H9 (cell line): ENCODE measurements at regions not wholly inside any gene's neighbourhood (a gene's known extent, or its start where the extent isn't known, plus 50 kb on each side); places are given as distances from the start of the nearest gene placed in this dataset.

Experiments used
- DNase-seq: peaks from one replicate; pipeline ENCODE4 v3.0.0-alpha.2; 2017
- H2AFZ ChIP-seq: one replicate; pipeline ENCODE4 v1.6.1; 2013; ENCODE audit warnings: mild to moderate bottlenecking, low read length, control low read depth, moderate library complexity
- H2AK5ac ChIP-seq: 2 replicates; pipeline ENCODE4 v1.6.1; 2013; ENCODE audit warnings: low read length, control low read depth, mixed read lengths; ENCODE audit not compliant: insufficient read length
- H2BK120ac ChIP-seq: one replicate; pipeline ENCODE4 v1.6.1; 2013; ENCODE audit warnings: low read depth, mild to moderate bottlenecking, low read length, control low read depth, inconsistent platforms; ENCODE audit not compliant: poor library complexity, severe bottlenecking
- H2BK12ac ChIP-seq: 2 replicates; pipeline ENCODE4 v1.6.1; 2013; ENCODE audit warnings: low read length, control low read depth, mixed read lengths, low read depth; ENCODE audit not compliant: insufficient read length
- H2BK15ac ChIP-seq: 2 replicates; pipeline ENCODE4 v1.6.1; 2013; ENCODE audit warnings: low read depth, low read length, control low read depth
- H2BK20ac ChIP-seq: one replicate; pipeline ENCODE4 v1.6.1; 2013; ENCODE audit warnings: low read depth, mild to moderate bottlenecking, low read length, control low read depth, inconsistent platforms; ENCODE audit not compliant: poor library complexity, severe bottlenecking
- H2BK5ac ChIP-seq: 2 replicates; pipeline ENCODE4 v1.6.1; 2013; ENCODE audit warnings: low read length, control low read depth, mixed read lengths; ENCODE audit not compliant: insufficient read length
- H3K14ac ChIP-seq: 2 replicates; pipeline ENCODE4 v1.6.1; 2013; ENCODE audit warnings: low read length, control low read depth; ENCODE audit not compliant: insufficient read depth
- H3K18ac ChIP-seq: 2 replicates; pipeline ENCODE4 v1.6.1; 2013; ENCODE audit warnings: low read depth, mild to moderate bottlenecking, mixed read lengths, low read length, control low read depth; ENCODE audit not compliant: insufficient read length
- H3K23ac ChIP-seq: 2 replicates; pipeline ENCODE4 v1.6.1; 2013; ENCODE audit warnings: low read length, control low read depth, mixed read lengths, low read depth; ENCODE audit not compliant: insufficient read length
- H3K23me2 ChIP-seq: 2 replicates; pipeline ENCODE4 v1.6.1; 2013; ENCODE audit warnings: low read depth, mild to moderate bottlenecking, mixed read lengths, low read length, control low read depth; ENCODE audit not compliant: insufficient read length, poor library complexity, severe bottlenecking
- H3K27ac ChIP-seq: 2 replicates; pipeline ENCODE4 v1.5.1; 2013; ENCODE audit warnings: low read length, control low read depth, mixed read lengths, low read depth; ENCODE audit not compliant: insufficient read length
- H3K27me3 ChIP-seq: 2 replicates; pipeline ENCODE4 v1.6.1; 2013; ENCODE audit warnings: low read length, control low read depth, inconsistent platforms; ENCODE audit not compliant: insufficient read depth
- H3K4ac ChIP-seq: 2 replicates; pipeline ENCODE4 v1.6.1; 2013; ENCODE audit warnings: low read depth, mild to moderate bottlenecking, control low read depth, inconsistent platforms, low read length, moderate library complexity
- H3K4me1 ChIP-seq: 2 replicates; pipeline ENCODE4 v1.6.1; 2013; ENCODE audit warnings: low read length, control low read depth, inconsistent platforms; ENCODE audit not compliant: insufficient read depth
- H3K4me2 ChIP-seq: 2 replicates; pipeline ENCODE4 v1.6.1; 2013; ENCODE audit warnings: low read length, control low read depth, mixed read lengths; ENCODE audit not compliant: insufficient read length, insufficient read depth
- H3K56ac ChIP-seq: 2 replicates; pipeline ENCODE4 v1.6.1; 2013; ENCODE audit warnings: low read depth, mild to moderate bottlenecking, mixed read lengths, low read length, control low read depth; ENCODE audit not compliant: insufficient read length
- H3K79me1 ChIP-seq: 2 replicates; pipeline ENCODE4 v1.6.1; 2013; ENCODE audit warnings: low read depth, mild to moderate bottlenecking, moderate library complexity, low read length, control low read depth, inconsistent platforms; ENCODE audit not compliant: insufficient read depth, poor library complexity, severe bottlenecking
- H3K79me2 ChIP-seq: 2 replicates; pipeline ENCODE4 v1.6.1; 2013; ENCODE audit warnings: low read length, control low read depth, inconsistent platforms; ENCODE audit not compliant: insufficient read depth
- H3K9ac ChIP-seq: 2 replicates; pipeline ENCODE4 v1.6.1; 2013; ENCODE audit warnings: low read length, control low read depth, mixed read lengths; ENCODE audit not compliant: insufficient read length; ENCODE audit errors: extremely low read depth
- H3K9me3 ChIP-seq: one replicate; pipeline ENCODE4 v1.6.1; 2013; ENCODE audit warnings: low read depth, low read length, inconsistent platforms; ENCODE audit not compliant: control insufficient read depth
- H3T11ph ChIP-seq: one replicate; pipeline ENCODE4 v1.6.1; 2013; ENCODE audit warnings: mild to moderate bottlenecking, low read length, control low read depth, inconsistent platforms
- H4K20me1 ChIP-seq: one replicate; pipeline ENCODE4 v1.6.1; 2013; ENCODE audit not compliant: control insufficient read depth, insufficient read length, insufficient read depth
- H4K5ac ChIP-seq: 2 replicates; pipeline ENCODE4 v1.6.1; 2013; ENCODE audit warnings: low read depth, mild to moderate bottlenecking, mixed read lengths, low read length, control low read depth; ENCODE audit not compliant: insufficient read length
- H4K8ac ChIP-seq: replicated peaks from 2 replicates; pipeline ENCODE4 v1.6.1; 2013; ENCODE audit warnings: low read length, control low read depth, mixed read lengths, low read depth; ENCODE audit not compliant: insufficient read length
- H4K91ac ChIP-seq: 2 replicates; pipeline ENCODE4 v1.6.1; 2013; ENCODE audit warnings: low read depth, mild to moderate bottlenecking, moderate library complexity, mixed read lengths, low read length, control low read depth; ENCODE audit not compliant: insufficient read length
- H3K27ac Mint-ChIP-seq, 3 experiments: 2 replicates in 2 of 3; 3 replicates in 1 of 3; pipeline ENCODE4 v1.8.0; 2020 to 2021; ENCODE audit warnings: mixed read lengths in 3 of 3, mild to moderate bottlenecking in 1 of 3, moderate library complexity in 1 of 3
- H3K27me3 Mint-ChIP-seq: 2 replicates; pipeline ENCODE4 v1.8.0; 2021; ENCODE audit warnings: low read depth, mild to moderate bottlenecking, moderate library complexity, mixed read lengths
- H3K36me3 Mint-ChIP-seq, 3 experiments: 2 replicates in 2 of 3; 3 replicates in 1 of 3; pipeline ENCODE4 v1.8.0; 2020 to 2021; ENCODE audit warnings: low read depth in 3 of 3, mixed read lengths in 3 of 3; ENCODE audit not compliant: insufficient read depth in 1 of 3
- H3K4me1 Mint-ChIP-seq, 2 experiments: 2 replicates each; pipeline ENCODE4 v1.8.0; 2020; ENCODE audit warnings: mixed read lengths in 2 of 2
- H3K4me3 Mint-ChIP-seq, 2 experiments: 2 replicates in 1 of 2; 3 replicates in 1 of 2; pipeline ENCODE4 v1.8.0; 2020 to 2021; ENCODE audit warnings: mild to moderate bottlenecking in 2 of 2, mixed read lengths in 2 of 2, moderate library complexity in 1 of 2
- H3K9me3 Mint-ChIP-seq, 2 experiments: 2 replicates in 1 of 2; 3 replicates in 1 of 2; pipeline ENCODE4 v1.8.0; 2020; ENCODE audit warnings: mild to moderate bottlenecking in 2 of 2, mixed read lengths in 2 of 2, moderate library complexity in 1 of 2
- CTCF ChIP-seq: fragments of 200-600 bp; sonication (generic); conservative IDR thresholded peaks from 3 replicates; pipeline ENCODE4 v1.8.0; 2021; ENCODE audit warnings: antibody characterized with exemption, mild to moderate bottlenecking
- WGBS: extraction: QIAGEN DNeasy Blood & Tissue Kit; methylation state at CpG from one replicate; pipeline ENCODE4 v1.1.7; 2013; ENCODE audit warnings: missing lambda C conversion rate, low lambda C conversion rate, mixed read lengths; ENCODE audit not compliant: insufficient read length; ENCODE audit errors: extremely low coverage; 5-methylcytosine and 5-hydroxymethylcytosine counted together

- peaks cover 29 to 60% (median 31%) of the 10 kb centered on the region in 3 experiments for H3K36me3 Mint-ChIP-seq
- H3K4me1 ChIP-seq, result no peaks in the 10 kb centered on the region
- H3K27me3 Mint-ChIP-seq, result no peaks in the 10 kb centered on the region
- H3T11ph ChIP-seq, result no peak overlapping the region
- no peak for DNase-seq
- H3K4ac ChIP-seq, result no peak overlapping the region
- no peak overlapping the region for H3K18ac ChIP-seq
- no CpG with 5 or more reads among the region's 2 CpGs for WGBS
- H3K4me1 Mint-ChIP-seq, result no peaks in the 10 kb centered on the region; a peak in 1 of 4 replicates
- no peak overlapping the region for H3K27ac ChIP-seq
- no peak overlapping the region for H4K8ac ChIP-seq
- no peak overlapping the region for H3K4me3 Mint-ChIP-seq
- no peak overlapping the region for H3K4me2 ChIP-seq
- H3K14ac ChIP-seq, result no peak overlapping the region
- H3K27ac Mint-ChIP-seq, result no peak overlapping the region
- no peak overlapping the region for H4K5ac ChIP-seq
- no peak overlapping the region for H2BK12ac ChIP-seq
- no peak overlapping the region for H2AFZ ChIP-seq
- no peak overlapping the region for H2AK5ac ChIP-seq
- no peak overlapping the region for H3K9ac ChIP-seq
- H2BK20ac ChIP-seq, result no peak overlapping the region
- H3K79me2 ChIP-seq, result no peaks in the 10 kb centered on the region
- H2BK5ac ChIP-seq, result no peak overlapping the region
- no peaks in the 10 kb centered on the region for H3K27me3 ChIP-seq
- H3K23me2 ChIP-seq, result no peaks in the 10 kb centered on the region
- H4K91ac ChIP-seq, result no peak overlapping the region
- H2BK15ac ChIP-seq, result no peak overlapping the region
- no peak overlapping the region for H3K56ac ChIP-seq
- peaks cover 35 to 51% of the 10 kb centered on the region in 2 experiments for H3K9me3 Mint-ChIP-seq
- H3K23ac ChIP-seq, result no peak overlapping the region
- no peaks in the 10 kb centered on the region for H3K9me3 ChIP-seq
- no peak overlapping the region for H2BK120ac ChIP-seq
- no peak for TF ChIP-seq CTCF
- no peaks in the 10 kb centered on the region for H4K20me1 ChIP-seq
- no peaks in the 10 kb centered on the region for H3K79me1 ChIP-seq
These were observed 626.7 kb upstream of the ADGRL2 start for GRCh38 chr1:81174052-81174451.
